IMR-90 (cell line): ENCODE measurements at regions not wholly inside any gene's neighbourhood (a gene's known extent, or its start where the extent isn't known, plus 50 kb on each side); places are given as distances from the start of the nearest gene placed in this dataset.

Experiments used
- ATAC-seq: fragments of 200-7000 bp; cut with Tn5 transposase; 2 replicates; pipeline ENCODE4 v1.9.1; 2020; ENCODE audit warnings: low read depth, mild to moderate bottlenecking, moderate library complexity
- BruUV-seq: library from RNA; stranded (reverse); fragments of 400-500 nt; replicated peaks from 2 replicates; lab custom pipeline; 2021; lab: Mats Ljungman, UMichigan
- CTCF ChIA-PET: fragments of 300-600 bp; formaldehyde crosslinking; extraction: SDS; loops from one replicate; lab custom pipeline; 2021; ENCODE audit warnings: antibody characterized with exemption; lab: Yijun Ruan, JAX
- POLR2A ChIA-PET: fragments of 300-600 bp; sonication (Branson Sonifier 250); formaldehyde crosslinking; loops from one replicate; lab custom pipeline; 2022; ENCODE audit warnings: antibody characterized with exemption; ENCODE audit not compliant: unreplicated experiment; lab: Charles Lee
- DNase-seq: peaks from one replicate; pipeline ENCODE4 v3.0.0; 2013
- H2AFZ ChIP-seq: replicated peaks from 2 replicates; pipeline ENCODE3; 2013; ENCODE audit warnings: low read length, mild to moderate bottlenecking; ENCODE audit not compliant: poor library complexity
- H2AK5ac ChIP-seq: 2 replicates; pipeline ENCODE4 v1.6.1; 2013; ENCODE audit warnings: low read depth, low read length, inconsistent platforms
- H2AK9ac ChIP-seq: replicated peaks from 2 replicates; pipeline ENCODE3; 2013; ENCODE audit warnings: mild to moderate bottlenecking, low read depth, low read length, moderate library complexity; ENCODE audit not compliant: poor library complexity
- H2BK120ac ChIP-seq: 2 replicates; pipeline ENCODE4 v1.6.1; 2013; ENCODE audit warnings: low read depth, low read length, inconsistent platforms
- H2BK15ac ChIP-seq: 3 replicates; pipeline ENCODE4 v1.6.1; 2013; ENCODE audit warnings: low read depth, low read length, inconsistent platforms
- H2BK20ac ChIP-seq: 2 replicates; pipeline ENCODE4 v1.6.1; 2013; ENCODE audit warnings: low read depth, mild to moderate bottlenecking, inconsistent platforms, low read length, moderate library complexity
- H2BK5ac ChIP-seq: 2 replicates; pipeline ENCODE4 v1.6.1; 2013; ENCODE audit warnings: mild to moderate bottlenecking, low read depth, low read length, inconsistent platforms; ENCODE audit not compliant: poor library complexity, severe bottlenecking
- H3K14ac ChIP-seq: replicated peaks from 2 replicates; pipeline ENCODE4 v1.6.1; 2013; ENCODE audit warnings: low read depth, low read length, inconsistent platforms
- H3K18ac ChIP-seq: 2 replicates; pipeline ENCODE4 v1.6.1; 2013; ENCODE audit warnings: low read depth, low read length, control low read depth
- H3K23ac ChIP-seq: 2 replicates; pipeline ENCODE4 v1.6.1; 2013; ENCODE audit warnings: low read depth, low read length, inconsistent platforms
- H3K27ac ChIP-seq: 2 replicates; pipeline ENCODE4 v1.5.1; 2013; ENCODE audit warnings: mild to moderate bottlenecking, control low read depth, low read length; ENCODE audit not compliant: insufficient read depth
- H3K27me3 ChIP-seq: 2 replicates; pipeline ENCODE4 v1.6.1; 2013; ENCODE audit warnings: low read length; ENCODE audit not compliant: control insufficient read depth, insufficient read depth
- H3K36me3 ChIP-seq: 2 replicates; pipeline ENCODE4 v1.6.1; 2013; ENCODE audit warnings: low read length, mixed read lengths; ENCODE audit not compliant: control insufficient read depth, insufficient read depth
- H3K4ac ChIP-seq: 2 replicates; pipeline ENCODE4 v1.6.1; 2013; ENCODE audit warnings: low read depth, low read length, inconsistent platforms
- H3K4me1 ChIP-seq: 2 replicates; pipeline ENCODE4 v1.6.1; 2013; ENCODE audit warnings: low read length, mixed read lengths; ENCODE audit not compliant: control insufficient read depth, insufficient read depth
- H3K4me2 ChIP-seq: 2 replicates; pipeline ENCODE4 v1.6.1; 2013; ENCODE audit warnings: low read depth, mild to moderate bottlenecking, control low read depth, low read length, moderate library complexity
- H3K4me3 ChIP-seq: 2 replicates; pipeline ENCODE4 v1.5.1; 2013; ENCODE audit warnings: low read depth, mild to moderate bottlenecking, control low read depth, low read length, moderate library complexity; ENCODE audit not compliant: insufficient read depth
- H3K56ac ChIP-seq: 2 replicates; pipeline ENCODE4 v1.6.1; 2013; ENCODE audit warnings: low read length, inconsistent platforms; ENCODE audit not compliant: insufficient read depth; ENCODE audit errors: extremely low read depth
- H3K79me1 ChIP-seq, 2 experiments: 2 replicates each; pipeline ENCODE4 v1.6.1; 2013; ENCODE audit warnings: low read length in 2 of 2, inconsistent platforms in 1 of 2, low read depth in 1 of 2
- H3K9ac ChIP-seq: 2 replicates; pipeline ENCODE4 v1.6.1; 2013; ENCODE audit warnings: low read depth, low read length, control low read depth
- H3K9me1 ChIP-seq: 2 replicates; pipeline ENCODE4 v1.6.1; 2013; ENCODE audit warnings: low read length, inconsistent platforms; ENCODE audit not compliant: insufficient read depth
- H3K9me3 ChIP-seq: 2 replicates; pipeline ENCODE4 v1.6.1; 2013; ENCODE audit warnings: low read length; ENCODE audit not compliant: control insufficient read depth, insufficient read depth
- H4K20me1 ChIP-seq: 2 replicates; pipeline ENCODE4 v1.6.1; 2013; ENCODE audit warnings: low read length, inconsistent platforms; ENCODE audit not compliant: insufficient read depth
- H4K5ac ChIP-seq: 2 replicates; pipeline ENCODE4 v1.6.1; 2013; ENCODE audit warnings: mild to moderate bottlenecking, low read depth, low read length, control low read depth
- H4K8ac ChIP-seq, 2 experiments: 2 replicates each; pipeline ENCODE4 v1.6.1; 2013; ENCODE audit warnings: low read depth in 2 of 2, low read length in 2 of 2, control low read depth in 1 of 2, inconsistent platforms in 1 of 2
- H4K91ac ChIP-seq: 2 replicates; pipeline ENCODE4 v1.6.1; 2013; ENCODE audit warnings: low read depth, low read length, inconsistent platforms; ENCODE audit not compliant: insufficient read depth
- CTCF ChIP-seq: conservative IDR thresholded peaks from 2 replicates; pipeline ENCODE4 v1.5.1; 2012; ENCODE audit warnings: mild to moderate bottlenecking, low read depth, low read length, improper control_type of control experiment
- FOS ChIP-seq: fragments of 150-350 bp; IDR thresholded peaks from 2 replicates; pipeline ENCODE4 v1.6.1; 2016; ENCODE audit warnings: low read depth, low read length
- MAFK ChIP-seq: IDR thresholded peaks from 2 replicates; pipeline ENCODE4 v1.6.1; 2012; ENCODE audit warnings: low read depth, low read length, improper control_type of control experiment
- dilution Hi-C: fragments of 300-500 bp; cut with HindIII; formaldehyde crosslinking; loops from one replicate; pipeline ENCODE4 v1.14.3; 2018; ENCODE audit warnings: low sequenced_read_pairs; ENCODE audit not compliant: unreplicated experiment
- in situ Hi-C: fragments of 300-500 bp; cut with MboI; formaldehyde crosslinking; loops from 3 replicates; pipeline ENCODE4 v1.14.3; 2019; ENCODE audit warnings: low sequenced_read_pairs, inconsistent platforms, mixed read lengths
- intact Hi-C: fragments of 100-400 bp; cut with micrococcal nuclease; formaldehyde crosslinking; loops from 2 replicates; pipeline ENCODE4 v1.10.0; 2022

DNA sequence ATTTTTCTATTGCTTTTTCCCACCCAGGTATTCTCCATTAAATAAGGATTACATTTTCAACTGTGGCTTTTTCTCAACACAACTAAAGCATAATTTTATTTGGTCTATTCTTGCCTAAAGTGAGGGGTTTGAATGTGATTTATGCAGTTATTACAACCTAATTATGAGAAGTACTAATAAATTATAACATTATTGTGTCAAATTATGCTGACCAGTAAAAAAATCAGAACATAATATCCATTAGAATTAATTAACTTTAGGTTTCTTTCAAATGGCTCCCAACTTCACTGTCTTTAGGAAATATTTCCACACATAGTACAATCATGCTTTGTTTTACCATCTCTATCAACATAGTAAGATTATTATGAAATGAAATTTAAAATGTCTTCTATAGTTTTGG, 1293.9 kb downstream of the FSTL5 start:
- BruUV-seq = no TSS peak
- H4K8ac ChIP-seq = no peak overlapping the region
- H2AK9ac ChIP-seq = no peak overlapping the region
- no peaks in the 10 kb centered on the region for H3K79me1 ChIP-seq
- H4K20me1 ChIP-seq = no peaks in the 10 kb centered on the region
- TF ChIP-seq FOS (no peak), CTCF (no peak), MAFK (peak; percentile 38; the same call in 1 of the 2 replicates)
- H4K5ac ChIP-seq = no peak overlapping the region
- intact Hi-C loops = no loop called here
- no peak overlapping the region for H3K27ac ChIP-seq
- dilution Hi-C loops = no loop called here
- H2BK5ac ChIP-seq = no peak overlapping the region
- H3K4me2 ChIP-seq = no peak overlapping the region
- no peak overlapping the region for H3K9ac ChIP-seq
- H3K23ac ChIP-seq = no peak overlapping the region
- H3K14ac ChIP-seq = no peak overlapping the region
- POLR2A ChIA-PET = no interaction called here
- H3K36me3 ChIP-seq = no peaks in the 10 kb centered on the region
- no peak overlapping the region for H3K56ac ChIP-seq
- H4K91ac ChIP-seq = no peak overlapping the region
- no peaks in the 10 kb centered on the region for H3K9me1 ChIP-seq
- no peak overlapping the region for H2BK120ac ChIP-seq
- no peaks in the 10 kb centered on the region for H3K4me1 ChIP-seq
- H2AK5ac ChIP-seq = no peak overlapping the region
- H3K27me3 ChIP-seq = no peaks in the 10 kb centered on the region
- no peak overlapping the region for H2BK15ac ChIP-seq
- H3K4ac ChIP-seq = no peak overlapping the region
- ATAC-seq = no peak
- in situ Hi-C loops = no loop called here
- H3K4me3 ChIP-seq = no peak overlapping the region
- no peak overlapping the region for H3K18ac ChIP-seq
- H2BK20ac ChIP-seq = no peak overlapping the region
- CTCF ChIA-PET = no interaction called here
- H2AFZ ChIP-seq = no peak overlapping the region
- peaks cover 2% of the 10 kb centered on the region; the same call in 1 of the 2 replicates for H3K9me3 ChIP-seq
- no peak for DNase-seq
